NCI-H460 (cell line): ENCODE measurements at regions not wholly inside any gene's neighbourhood (a gene's known extent, or its start where the extent isn't known, plus 50 kb on each side); places are given as distances from the start of the nearest gene placed in this dataset.
"Not testable (repeated sequence)": the region's sequence is repeated elsewhere in the genome, so short reads cannot be mapped to it uniquely, and the experiment has no call there.

Experiments used
- DNase-seq: peaks from one replicate; pipeline ENCODE4 v3.0.0-alpha.2; 2016; ENCODE audit warnings: low read depth; ENCODE audit errors: extremely low read depth

GRCh38 chr10:52368725-52369124, 54.6 kb downstream of the DKK1 start:
- no peak for DNase-seq

- not testable (repeated sequence) for DNase-seq
Measured at GRCh38 chr10:52374207-52374606, 60.1 kb downstream of the DKK1 start.

- no peak for DNase-seq
Measured at GRCh38 chr10:52376694-52377354, 62.7 kb downstream of the DKK1 start.

- DNase-seq, result no peak
Measured at GRCh38 chr10:52378124-52378523, 64.0 kb downstream of the DKK1 start.

DNA sequence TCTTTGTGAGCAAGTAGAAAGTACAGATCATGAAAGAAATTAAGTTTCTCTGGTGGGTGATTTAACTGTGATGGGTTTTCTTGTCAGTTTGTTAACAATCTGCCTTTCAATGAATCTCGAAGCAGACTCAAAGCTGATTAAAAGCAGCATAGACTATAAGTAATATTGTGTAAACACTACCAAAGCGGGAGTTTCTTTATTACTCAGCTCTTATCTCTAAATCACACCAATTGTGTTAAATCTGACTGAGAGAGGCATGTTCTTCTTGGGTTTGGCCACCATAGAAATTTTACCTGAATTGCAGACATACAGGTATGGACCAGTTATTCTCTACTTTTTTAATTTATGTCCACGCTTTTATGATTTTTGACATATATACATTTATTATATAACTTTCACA, 65.2 kb downstream of the DKK1 start:
- DNase-seq, result no peak

DNA sequence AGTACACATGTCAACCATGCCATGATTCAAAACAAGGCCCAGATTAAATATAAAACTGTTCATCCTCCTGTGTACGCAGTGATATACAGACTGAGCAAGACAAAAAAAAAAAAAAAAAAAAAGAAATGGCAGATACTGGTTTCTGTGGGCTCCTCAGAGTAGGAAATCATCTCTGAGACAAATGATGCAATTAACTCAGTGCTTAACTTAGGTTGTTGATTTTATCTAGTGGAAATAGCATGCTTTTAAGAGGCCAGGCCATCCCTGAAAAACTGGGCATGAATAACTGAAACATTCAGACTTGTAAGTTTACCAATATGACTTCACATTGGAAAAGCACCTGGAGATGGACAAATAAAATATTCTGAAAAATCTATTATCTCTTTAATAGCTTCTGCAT, 69.0 kb downstream of the DKK1 start:
- no peak for DNase-seq

- DNase-seq, result no peak
Measured at GRCh38 chr10:52387744-52388143, 73.7 kb downstream of the DKK1 start.

GRCh38 chr10:52390388-52390787, 76.3 kb downstream of the DKK1 start:
- DNase-seq, result no peak

- DNase-seq, result no peak
Measured at GRCh38 chr10:52391927-52392602, 78.0 kb downstream of the DKK1 start.

DNA sequence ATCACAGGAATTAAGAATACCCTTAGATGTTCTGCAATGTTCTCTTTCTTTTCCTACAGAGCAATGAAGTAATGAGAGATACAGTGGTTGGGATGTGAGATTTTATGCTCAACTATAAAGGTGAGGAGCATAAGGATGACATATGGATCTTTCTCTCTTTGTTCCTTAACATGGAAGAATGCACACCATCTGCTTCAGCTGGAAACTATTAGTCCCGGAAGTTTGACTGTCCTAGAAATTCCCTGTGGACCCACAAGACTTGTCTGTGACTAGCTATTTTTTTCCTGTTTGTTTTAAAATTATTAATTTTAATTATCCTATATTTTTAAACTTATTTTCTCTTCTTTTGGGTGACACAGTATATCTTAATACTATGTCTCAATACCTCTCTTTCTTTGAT, 80.2 kb downstream of the DKK1 start:
- no peak for DNase-seq

DNA sequence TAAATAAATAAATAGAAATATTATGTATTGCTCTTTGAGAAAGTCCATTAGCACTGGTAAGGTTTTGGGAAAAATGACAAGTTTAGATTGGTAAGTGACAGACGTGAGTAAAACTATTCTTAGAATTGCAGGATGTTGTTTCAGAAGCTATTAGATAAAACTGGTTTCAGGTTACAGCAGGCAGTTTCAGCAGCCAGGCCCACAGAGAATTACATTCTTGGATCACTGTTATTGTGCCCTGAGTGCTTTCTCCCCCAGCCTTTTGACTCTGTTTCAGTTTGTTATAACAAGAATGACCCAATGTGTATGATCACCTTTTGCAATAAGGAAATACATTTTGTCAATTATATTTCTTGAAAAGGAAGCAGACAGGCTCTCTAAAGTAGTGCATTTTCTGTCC, 86.5 kb downstream of the DKK1 start:
- DNase-seq, result no peak

GRCh38 chr10:52403801-52404200, 89.7 kb downstream of the DKK1 start:
- DNase-seq, result not testable (repeated sequence)

DNA sequence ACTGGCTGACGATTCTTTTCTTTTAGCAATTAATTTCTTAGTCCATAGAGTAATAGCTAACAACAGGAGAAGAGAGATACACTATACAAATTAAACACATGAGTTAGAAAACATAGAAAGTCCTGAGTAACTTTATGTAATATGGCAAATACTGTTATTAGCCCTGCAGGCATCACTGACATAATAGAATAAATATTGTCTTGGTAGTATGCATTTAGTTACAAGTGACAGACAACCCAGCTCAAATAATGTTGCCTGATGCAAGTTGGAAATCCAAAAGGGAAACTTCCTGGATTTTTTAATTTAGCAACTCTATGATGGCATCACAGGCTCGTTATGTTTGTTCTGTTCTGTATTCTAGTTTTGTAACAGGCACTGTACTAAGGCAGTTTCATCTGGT, 95.1 kb downstream of the DKK1 start:
- peak; percentile 9 for DNase-seq

- DNase-seq, result no peak
Measured at GRCh38 chr10:52409928-52410327, 95.8 kb downstream of the DKK1 start.

DNA sequence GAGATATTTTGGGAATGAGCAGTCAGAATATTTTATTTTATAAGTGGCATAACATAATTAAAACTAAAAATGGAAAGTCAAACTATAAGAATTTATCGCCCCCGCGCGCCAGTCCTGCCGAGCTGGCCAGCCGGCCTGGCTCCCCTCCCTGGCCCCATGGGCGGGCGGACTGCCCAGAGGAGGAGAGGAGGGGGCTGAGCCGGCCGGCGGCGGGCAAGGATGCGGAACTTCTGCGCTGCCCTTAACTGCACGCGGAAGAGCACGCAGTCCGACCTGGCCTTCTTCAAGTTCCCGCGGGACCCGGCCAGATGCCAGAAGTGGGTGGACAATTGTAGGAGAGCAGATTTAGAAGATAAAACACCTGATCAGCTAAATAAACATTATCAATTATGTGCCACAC, 96.8 kb downstream of the DKK1 start:
- no peak for DNase-seq

DNA sequence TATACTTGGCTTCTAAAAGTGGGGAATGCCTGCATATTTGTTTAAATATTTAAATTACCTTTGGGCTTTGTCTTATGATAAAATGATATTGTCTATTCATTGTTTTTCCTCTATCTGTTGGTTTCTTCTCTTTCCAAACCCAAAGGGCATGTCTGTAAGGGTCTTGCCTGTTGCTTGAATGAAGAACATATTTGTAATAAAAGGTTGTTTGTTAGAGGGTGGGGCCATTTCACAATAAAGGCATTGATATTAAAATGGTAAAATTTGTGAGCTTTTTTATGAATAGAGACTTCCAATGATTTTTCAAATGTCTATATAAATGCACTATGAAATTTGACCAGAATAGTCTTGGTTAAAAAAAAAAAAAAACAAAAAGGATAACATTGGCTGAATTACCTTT, 105.2 kb downstream of the DKK1 start:
- DNase-seq, result no peak

GRCh38 chr10:52420656-52421055, 106.6 kb downstream of the DKK1 start:
- DNase-seq, result no peak

DNA sequence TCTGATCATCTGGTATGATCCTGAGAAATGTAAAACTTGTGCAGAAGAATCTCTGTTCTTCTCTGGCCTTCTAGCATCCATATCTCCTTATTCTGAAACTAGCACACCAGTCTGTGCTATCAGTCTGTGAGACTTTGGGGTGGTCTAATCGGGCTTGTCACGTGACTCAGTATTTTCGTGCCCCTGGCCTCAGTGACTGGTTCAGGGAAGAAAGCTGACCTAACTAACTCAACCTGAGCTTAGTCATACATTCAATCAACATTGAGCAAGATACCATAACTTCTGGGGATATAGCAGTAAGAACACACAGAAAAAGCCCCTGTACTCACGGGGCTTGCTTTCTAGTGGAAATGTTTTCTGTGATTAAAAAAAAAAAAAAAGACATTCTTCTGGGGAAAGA, 109.3 kb downstream of the DKK1 start:
- DNase-seq, result no peak

DNA sequence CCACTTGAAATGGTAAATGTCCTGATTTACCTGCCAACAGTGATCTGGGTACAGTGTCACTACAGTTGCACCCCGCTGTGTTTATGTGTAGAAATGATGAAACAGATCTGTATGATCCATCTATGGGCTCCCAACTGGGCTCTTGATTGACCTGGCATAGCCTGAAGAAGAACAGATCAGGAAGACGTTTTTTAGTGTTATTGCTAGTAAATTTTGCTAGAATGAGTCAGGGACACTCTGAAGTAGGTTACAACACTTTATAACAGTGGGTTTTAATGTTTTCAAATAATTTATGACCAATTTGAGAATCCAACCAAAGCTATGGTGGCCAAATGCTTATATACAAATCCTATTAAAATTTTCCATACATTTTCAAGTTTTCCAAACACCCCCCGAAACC, 110.3 kb downstream of the DKK1 start:
- no peak for DNase-seq

DNA sequence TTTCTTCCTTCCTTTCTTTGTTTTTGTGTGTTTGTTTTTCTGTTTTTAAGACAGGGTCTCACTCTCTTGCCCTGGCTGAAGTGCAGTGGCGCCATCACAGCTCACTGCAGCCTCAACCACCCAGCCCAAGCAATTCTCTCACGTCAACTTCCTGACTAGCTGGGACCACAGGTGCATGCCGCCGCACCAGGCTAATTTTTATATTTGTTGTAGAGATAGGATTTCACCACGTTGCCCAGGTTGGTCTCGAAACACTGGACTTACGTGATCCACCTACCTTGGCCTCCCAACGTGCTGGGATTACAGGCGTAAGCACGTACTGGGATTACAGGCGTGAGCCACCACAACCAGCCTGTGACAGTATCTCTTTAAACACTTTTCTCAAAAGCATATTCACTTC, 120.7 kb downstream of the DKK1 start:
- DNase-seq, result no peak

DNA sequence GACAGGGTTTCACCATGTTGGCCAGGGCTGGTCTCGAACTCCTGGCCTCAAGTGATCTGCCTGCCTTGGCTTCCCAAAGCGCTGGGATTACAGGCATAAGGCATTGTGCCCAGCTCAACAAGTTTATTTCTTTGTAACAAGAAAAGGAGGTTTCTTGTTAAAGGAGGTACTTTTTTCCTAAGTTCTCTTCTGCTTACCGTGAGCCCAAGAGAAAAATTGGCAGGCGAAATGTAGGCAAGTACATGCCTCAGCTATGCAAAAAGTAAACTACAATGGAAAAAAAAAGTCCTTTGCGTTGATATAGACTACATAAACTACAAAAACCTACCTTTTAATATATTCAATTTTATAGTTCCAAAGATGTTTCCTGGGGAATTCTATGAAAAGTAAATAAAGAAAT, 122.6 kb downstream of the DKK1 start:
- DNase-seq, result no peak

GRCh38 chr10:52437205-52437646, 123.1 kb downstream of the DKK1 start:
- no peak for DNase-seq

DNA sequence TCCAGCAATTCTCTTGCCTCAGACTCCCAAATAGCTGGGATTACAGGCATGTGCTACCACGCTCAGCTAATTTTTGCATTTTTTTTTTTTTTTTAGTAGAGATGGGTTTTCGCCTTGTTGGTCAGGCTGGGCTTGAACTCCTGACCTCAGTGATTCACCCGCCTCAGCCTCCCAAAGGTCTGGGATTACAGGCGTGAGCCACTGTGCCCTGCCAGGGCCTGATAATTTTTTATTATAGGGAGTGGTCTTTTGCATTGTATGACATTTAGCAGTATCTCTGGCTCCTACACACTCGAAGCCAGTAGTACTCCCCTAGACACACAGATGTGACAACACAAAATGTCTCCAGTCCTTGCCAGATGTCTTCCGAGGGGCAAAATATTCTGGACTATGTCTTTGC, 124.0 kb downstream of the DKK1 start:
- DNase-seq, result no peak
